HG02798 (cell line): ENCODE measurements at regions not wholly inside any gene's neighbourhood (a gene's known extent, or its start where the extent isn't known, plus 50 kb on each side); places are given as distances from the start of the nearest gene placed in this dataset.
A peak's percentile ranks its signal among the peaks of the same experiment; 100 is the strongest.

ENCODE experiments used
- ATAC-seq: cut with Tn5 transposase; IDR thresholded peaks from one replicate; pipeline ENCODE4 v1.9.1; 2021; ENCODE audit warnings: mild to moderate bottlenecking; ENCODE audit not compliant: unreplicated experiment, poor library complexity

- ATAC-seq: peak; percentile 48
These were observed 51.5 kb upstream of the TMEM200A start for GRCh38 chr6:130314271-130314670.

GRCh38 chr6:130313206-130313605 lies 52.6 kb upstream of the TMEM200A start:
- no peak for ATAC-seq

- ATAC-seq: no peak
These were observed 56.8 kb upstream of the TMEM200A start for GRCh38 chr6:130309028-130309427.

- no peak for ATAC-seq
These were observed 58.0 kb upstream of the TMEM200A start for GRCh38 chr6:130307752-130308361.

GRCh38 chr6:130306377-130306776 lies 59.4 kb upstream of the TMEM200A start:
- ATAC-seq: no peak

- no peak for ATAC-seq
These were observed 62.4 kb upstream of the TMEM200A start for GRCh38 chr6:130303431-130303830.

- no peak for ATAC-seq
These were observed 67.6 kb upstream of the TMEM200A start for GRCh38 chr6:130298258-130298657.

GRCh38 chr6:130296854-130297253 lies 69.0 kb upstream of the TMEM200A start:
- ATAC-seq: no peak

GRCh38 chr6:130293800-130294199 lies 71.0 kb upstream of the SAMD3 start:
- peak; percentile 80 for ATAC-seq

- no peak for ATAC-seq
These were observed 65.3 kb upstream of the SAMD3 start for GRCh38 chr6:130288065-130288464.

- ATAC-seq: peak; percentile 92
These were observed 59.7 kb upstream of the SAMD3 start for GRCh38 chr6:130282234-130282995.

- ATAC-seq: no peak
These were observed 53.8 kb upstream of the SAMD3 start for GRCh38 chr6:130276507-130276906.

GRCh38 chr6:130274007-130274406 lies 51.3 kb upstream of the SAMD3 start:
- no peak for ATAC-seq
